ENCODE measurements at regions not wholly inside any gene's neighbourhood (a gene's known extent, or its start where the extent isn't known, plus 50 kb on each side); places are given as distances from the start of the nearest gene placed in this dataset.
A peak's percentile ranks its signal among the peaks of the same experiment; 100 is the strongest.
"Not testable (repeated sequence)": the region's sequence is repeated elsewhere in the genome, so short reads cannot be mapped to it uniquely, and the experiment has no call there.

DNA sequence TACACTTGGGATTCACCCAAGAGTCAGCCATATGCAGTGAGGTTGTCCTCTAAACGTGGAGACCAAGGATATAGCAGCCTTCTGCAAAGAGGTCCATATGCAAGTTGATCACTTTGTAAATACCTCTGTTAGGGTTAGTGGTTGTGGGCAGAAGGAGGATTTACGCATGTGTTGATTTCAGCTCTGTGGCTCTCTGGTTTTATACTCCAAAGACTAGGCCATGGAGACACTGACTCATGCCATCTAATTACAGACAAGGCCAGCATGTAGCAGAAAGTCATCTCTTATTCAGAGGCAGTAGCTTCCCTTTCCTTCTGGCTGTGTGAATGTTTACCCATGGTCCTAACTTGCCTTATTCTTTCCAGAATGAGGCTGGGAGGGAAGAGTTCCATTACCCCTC, 140.9 kb upstream of the GOLGA6L4 start:
- DNase-seq (ENCODE audit: low spot score), result not testable (repeated sequence)

DNA sequence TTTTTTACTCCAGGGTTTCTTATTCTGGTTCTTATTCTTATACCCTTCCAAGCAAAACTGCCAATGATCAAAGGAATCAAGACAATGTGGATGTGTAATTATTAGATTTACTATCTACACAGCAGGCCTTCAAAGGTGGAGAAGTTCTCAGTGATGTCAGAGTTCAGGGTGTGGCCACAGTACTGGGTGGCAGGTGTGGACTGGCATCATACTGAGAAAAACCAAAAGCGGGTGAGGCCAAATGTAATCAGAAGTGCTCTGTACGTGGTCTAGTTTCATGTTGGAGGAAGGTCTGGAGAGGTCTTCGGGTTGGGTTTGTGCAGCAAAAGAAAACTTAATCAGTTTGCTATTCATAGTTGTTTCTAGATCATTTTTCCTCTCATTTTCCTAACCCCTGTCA, 138.5 kb upstream of the GOLGA6L4 start:
- not testable (repeated sequence) for DNase-seq (ENCODE audit: low spot score)

- DNase-seq (ENCODE audit: low spot score), result no peak
Observed at GRCh38 chr15:84098604-84099003, 137.0 kb upstream of the GOLGA6L4 start.

- no peak for DNase-seq (ENCODE audit: low spot score)
Observed at GRCh38 chr15:84099181-84099580, 136.4 kb upstream of the GOLGA6L4 start.

GRCh38 chr15:84103345-84103744, 132.2 kb upstream of the GOLGA6L4 start:
- DNase-seq (ENCODE audit: low spot score), result no peak

GRCh38 chr15:84104853-84105252, 130.7 kb upstream of the GOLGA6L4 start:
- DNase-seq (ENCODE audit: low spot score), result no peak

- DNase-seq (ENCODE audit: low spot score), result no peak
Observed at GRCh38 chr15:84108728-84109127, 126.8 kb upstream of the GOLGA6L4 start.

- no peak for DNase-seq (ENCODE audit: low spot score)
Observed at GRCh38 chr15:84111575-84111974, 124.0 kb upstream of the GOLGA6L4 start.

DNA sequence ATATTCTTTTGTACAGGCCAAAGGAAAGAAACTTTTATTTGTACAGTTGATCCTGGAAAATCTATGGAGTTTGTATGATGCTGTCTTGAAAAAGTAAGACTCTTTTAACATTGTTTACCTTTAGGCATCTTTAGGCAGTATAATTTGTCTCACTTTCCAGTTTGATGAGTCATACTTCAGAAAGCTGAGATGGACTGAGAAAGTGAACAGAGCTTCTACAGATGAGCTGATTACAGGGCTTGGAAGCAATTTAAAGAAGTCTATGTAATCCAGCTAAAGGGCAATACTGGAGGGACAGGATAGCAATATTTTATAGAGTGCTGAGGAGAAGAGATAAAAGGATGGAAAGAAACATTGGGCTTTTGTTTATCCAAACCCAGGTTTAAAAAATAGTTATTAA, 123.5 kb upstream of the GOLGA6L4 start:
- no peak for DNase-seq (ENCODE audit: low spot score)

DNA sequence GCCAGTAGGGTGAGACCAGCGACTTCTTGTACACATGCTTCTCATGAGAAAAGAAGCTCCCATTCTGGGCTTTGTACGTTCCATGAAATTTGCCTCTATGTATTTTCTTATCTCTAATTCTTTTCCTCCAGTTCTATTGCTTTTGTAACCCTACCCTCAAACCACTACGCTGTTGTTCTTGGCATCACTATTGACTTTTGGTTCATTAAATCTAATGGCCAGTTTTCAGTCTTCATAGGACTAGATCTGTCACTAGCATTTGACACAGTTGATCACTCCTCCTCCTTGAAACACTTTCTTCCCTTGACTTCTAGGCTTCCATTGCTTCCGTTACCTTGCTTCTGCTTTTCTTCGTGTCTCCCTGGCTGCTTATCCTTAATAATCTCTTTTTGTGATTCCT, 121.7 kb upstream of the GOLGA6L4 start:
- DNase-seq (ENCODE audit: low spot score), result no peak

- not testable (repeated sequence) for DNase-seq (ENCODE audit: low spot score)
Observed at GRCh38 chr15:84114680-84115079, 120.9 kb upstream of the GOLGA6L4 start.

DNA sequence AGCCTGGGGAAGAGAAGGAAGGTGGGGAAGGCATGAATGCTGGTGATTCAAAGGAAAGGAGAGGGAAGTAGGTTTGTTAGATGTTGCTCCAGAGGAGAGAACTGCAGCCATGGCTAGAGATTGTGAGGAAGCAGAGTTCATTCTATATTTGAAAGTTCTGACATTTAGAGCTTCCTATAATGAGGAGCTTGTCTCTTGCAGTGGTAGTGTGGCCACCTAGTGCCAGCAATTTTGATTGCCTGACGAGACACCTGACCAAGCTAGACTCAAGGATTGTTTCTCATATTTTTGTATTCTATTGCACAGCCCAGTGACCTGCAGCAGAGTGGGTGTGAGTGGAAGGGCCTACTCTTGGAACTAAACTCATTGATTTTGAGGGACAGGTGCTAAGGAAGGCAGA, 116.2 kb upstream of the GOLGA6L4 start:
- DNase-seq (ENCODE audit: low spot score), result not testable (repeated sequence)

DNA sequence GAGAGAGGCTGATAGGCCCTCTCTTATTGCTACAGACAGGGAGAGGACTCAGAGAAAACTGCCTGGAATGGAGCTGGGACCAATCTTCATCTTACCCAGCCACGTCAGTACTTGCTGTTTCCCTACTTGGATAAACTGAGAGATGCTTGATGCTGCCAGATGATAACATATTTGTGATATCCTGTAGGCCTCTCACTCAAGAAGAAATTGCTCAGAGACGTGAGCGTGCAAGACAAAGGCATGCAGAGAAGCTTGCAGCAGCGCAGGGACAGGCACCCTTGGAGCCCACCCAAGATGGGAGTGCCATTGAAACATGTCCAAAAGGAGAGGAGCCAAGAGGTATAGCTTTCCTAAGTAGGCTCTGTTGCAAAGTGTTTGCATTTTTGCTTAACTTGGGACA, 114.7 kb upstream of the GOLGA6L4 start:
- not testable (repeated sequence) for DNase-seq (ENCODE audit: low spot score)

DNA sequence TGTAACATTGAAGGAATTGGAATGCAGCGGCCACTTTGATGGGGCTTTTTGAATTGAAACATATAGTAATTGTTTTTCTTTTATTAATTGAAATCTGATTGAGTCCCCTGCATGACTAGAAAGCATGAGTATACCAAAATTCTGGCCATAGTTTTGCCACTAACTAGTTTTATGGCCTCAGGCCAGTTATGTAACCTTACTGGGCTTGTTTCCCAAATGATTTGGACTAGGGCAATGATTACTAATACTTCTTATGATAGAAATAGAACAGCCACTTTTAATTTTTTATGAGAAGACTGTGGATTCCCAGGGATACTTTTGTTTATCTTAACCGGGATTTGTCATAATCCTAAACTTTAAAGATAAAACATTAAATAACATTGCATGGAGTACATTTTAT, 106.9 kb upstream of the GOLGA6L4 start:
- not testable (repeated sequence) for DNase-seq (ENCODE audit: low spot score)

GRCh38 chr15:84130098-84130831, 105.3 kb upstream of the GOLGA6L4 start:
- not testable (repeated sequence) for DNase-seq (ENCODE audit: low spot score)

DNA sequence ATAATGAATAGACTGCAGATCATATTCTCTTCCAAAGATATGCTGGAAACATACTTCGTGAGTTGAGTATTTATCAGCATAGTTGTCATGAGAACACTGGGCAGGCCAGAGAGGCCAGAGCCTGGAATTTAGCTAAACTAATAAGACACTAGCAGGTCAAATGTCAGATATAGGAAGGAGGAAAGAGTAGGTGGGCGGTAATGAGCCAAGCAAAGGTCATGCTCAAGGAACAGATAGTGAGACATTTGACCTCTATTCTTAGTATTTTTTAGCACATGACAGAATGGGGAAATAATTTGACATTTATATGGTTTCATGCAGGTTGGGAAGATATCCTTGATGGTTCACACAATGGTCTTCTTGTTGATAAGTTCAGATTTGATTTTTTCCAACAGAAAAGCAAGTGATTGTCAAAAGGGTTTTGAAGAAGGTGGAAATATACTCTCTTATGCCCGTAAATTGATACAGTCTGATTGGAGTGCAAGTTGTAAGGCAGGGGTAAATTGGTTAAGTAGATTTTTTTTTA, 99.6 kb upstream of the GOLGA6L4 start:
- not testable (repeated sequence) for DNase-seq (ENCODE audit: low spot score)

- peak; percentile 89 for DNase-seq (ENCODE audit: low spot score)
Observed at GRCh38 chr15:84142888-84143337, 92.7 kb upstream of the GOLGA6L4 start.

- DNase-seq (ENCODE audit: low spot score), result no peak
Observed at GRCh38 chr15:84143753-84144314, 91.7 kb upstream of the GOLGA6L4 start.

DNA sequence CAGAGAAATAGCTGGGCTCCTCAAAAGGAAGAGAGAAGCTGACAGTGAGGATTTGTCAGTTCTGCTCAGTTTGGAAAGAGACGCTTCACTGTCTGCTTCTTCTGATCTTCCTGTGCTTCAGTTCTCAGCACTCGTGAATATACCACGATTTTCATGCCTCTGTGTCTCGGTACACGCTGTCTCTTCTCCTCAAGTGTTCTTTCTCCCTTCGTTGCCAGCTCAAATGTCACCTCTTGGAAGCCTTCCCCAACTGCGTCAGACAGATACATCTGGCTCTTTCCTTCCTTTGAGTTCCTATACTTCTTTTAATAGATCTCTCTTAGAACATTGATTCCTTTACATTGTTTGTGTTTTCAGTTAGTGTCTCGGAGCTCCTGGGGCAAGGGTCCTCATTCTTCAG, 90.6 kb upstream of the GOLGA6L4 start:
- not testable (repeated sequence) for DNase-seq (ENCODE audit: low spot score)

DNA sequence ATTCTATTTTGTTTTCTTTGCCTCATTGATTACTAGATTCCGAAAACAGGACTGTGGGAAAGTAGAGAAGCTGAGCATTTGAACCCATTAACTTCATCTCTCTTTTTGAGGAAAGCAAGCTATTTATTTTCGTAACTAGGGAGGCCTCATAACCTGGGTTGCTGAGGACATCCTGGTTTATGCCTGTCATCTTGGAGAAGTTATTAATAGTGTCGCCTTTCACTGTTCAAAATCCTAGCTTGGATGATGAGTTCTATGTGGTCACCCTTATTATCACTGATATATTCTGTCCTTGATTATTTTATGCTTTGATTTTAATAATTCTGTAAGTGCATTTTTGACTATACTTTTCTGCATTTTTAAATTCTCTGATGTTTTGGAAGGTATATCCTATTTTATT, 89.3 kb upstream of the GOLGA6L4 start:
- DNase-seq (ENCODE audit: low spot score), result not testable (repeated sequence)

- DNase-seq (ENCODE audit: low spot score), result not testable (repeated sequence)
Observed at GRCh38 chr15:84147307-84147706, 88.3 kb upstream of the GOLGA6L4 start.

GRCh38 chr15:84151205-84151931, 84.2 kb upstream of the GOLGA6L4 start:
- no peak for DNase-seq (ENCODE audit: low spot score)

Data from activated CD4-positive, alpha-beta T cell treated with anti-CD3 and anti-CD28 coated beads, Interleukin-2, Interleukin-4, amounts not matched to agents 100 ng/mL and 50 ng/mL, durations not matched to agents 16 hours and 8 hours (primary cell).